ENCODE measurements at regions not wholly inside any gene's neighbourhood (a gene's known extent, or its start where the extent isn't known, plus 50 kb on each side); places are given as distances from the start of the nearest gene placed in this dataset.

- DNase-seq, result no peak
These were observed 464.6 kb downstream of the FGF9 start for GRCh38 chr13:22135446-22135845.

GRCh38 chr13:22137361-22138050 is 466.6 kb downstream of the FGF9 start:
- DNase-seq, result no peak

GRCh38 chr13:22138947-22139346 is 468.1 kb downstream of the FGF9 start:
- DNase-seq, result no peak

- DNase-seq, result no peak
These were observed 470.8 kb downstream of the FGF9 start for GRCh38 chr13:22141716-22142115.

GRCh38 chr13:22143671-22144070 is 472.8 kb downstream of the FGF9 start:
- DNase-seq, result no peak

- DNase-seq, result no peak
These were observed 473.9 kb downstream of the FGF9 start for GRCh38 chr13:22144806-22145205.

GRCh38 chr13:22148187-22148586 is 477.3 kb downstream of the FGF9 start:
- no peak for DNase-seq

GRCh38 chr13:22152751-22153150 is 481.9 kb downstream of the FGF9 start:
- DNase-seq, result no peak

GRCh38 chr13:22154041-22154440 is 483.2 kb downstream of the FGF9 start:
- no peak for DNase-seq

- DNase-seq, result no peak
These were observed 491.0 kb downstream of the FGF9 start for GRCh38 chr13:22161871-22162270.

- no peak for DNase-seq
These were observed 492.0 kb downstream of the FGF9 start for GRCh38 chr13:22162889-22163288.

GRCh38 chr13:22168437-22169190 is 497.7 kb downstream of the FGF9 start:
- DNase-seq, result no peak

GRCh38 chr13:22169473-22169872 is 498.6 kb downstream of the FGF9 start:
- no peak for DNase-seq

- no peak for DNase-seq
These were observed 502.7 kb downstream of the FGF9 start for GRCh38 chr13:22173610-22174009.

GRCh38 chr13:22175241-22175640 is 504.4 kb downstream of the FGF9 start:
- DNase-seq, result no peak

GRCh38 chr13:22175815-22176214 is 504.9 kb downstream of the FGF9 start:
- no peak for DNase-seq

GRCh38 chr13:22176968-22177520 is 506.2 kb downstream of the FGF9 start:
- DNase-seq, result peak; percentile 36

- DNase-seq, result no peak
These were observed 508.0 kb downstream of the FGF9 start for GRCh38 chr13:22178878-22179277.

GRCh38 chr13:22187329-22187728 is 516.5 kb downstream of the FGF9 start:
- no peak for DNase-seq

- no peak for DNase-seq
These were observed 518.5 kb downstream of the FGF9 start for GRCh38 chr13:22189176-22190048.

GRCh38 chr13:22193070-22193469 is 522.2 kb downstream of the FGF9 start:
- no peak for DNase-seq

GRCh38 chr13:22194106-22194805 is 523.4 kb downstream of the FGF9 start:
- DNase-seq, result peak; percentile 89

- DNase-seq, result no peak
These were observed 524.9 kb downstream of the FGF9 start for GRCh38 chr13:22195726-22196125.
